GM18508 (cell line): ENCODE measurements at regions not wholly inside any gene's neighbourhood (a gene's known extent, or its start where the extent isn't known, plus 50 kb on each side); places are given as distances from the start of the nearest gene placed in this dataset.
"Not testable (repeated sequence)": the region's sequence is repeated elsewhere in the genome, so short reads cannot be mapped to it uniquely, and the experiment has no call there.

Experiments used
- ATAC-seq: cut with Tn5 transposase; IDR thresholded peaks from one replicate; pipeline ENCODE4 v1.9.1; 2021; ENCODE audit warnings: moderate number of reproducible peaks; ENCODE audit not compliant: insufficient read depth, unreplicated experiment

DNA sequence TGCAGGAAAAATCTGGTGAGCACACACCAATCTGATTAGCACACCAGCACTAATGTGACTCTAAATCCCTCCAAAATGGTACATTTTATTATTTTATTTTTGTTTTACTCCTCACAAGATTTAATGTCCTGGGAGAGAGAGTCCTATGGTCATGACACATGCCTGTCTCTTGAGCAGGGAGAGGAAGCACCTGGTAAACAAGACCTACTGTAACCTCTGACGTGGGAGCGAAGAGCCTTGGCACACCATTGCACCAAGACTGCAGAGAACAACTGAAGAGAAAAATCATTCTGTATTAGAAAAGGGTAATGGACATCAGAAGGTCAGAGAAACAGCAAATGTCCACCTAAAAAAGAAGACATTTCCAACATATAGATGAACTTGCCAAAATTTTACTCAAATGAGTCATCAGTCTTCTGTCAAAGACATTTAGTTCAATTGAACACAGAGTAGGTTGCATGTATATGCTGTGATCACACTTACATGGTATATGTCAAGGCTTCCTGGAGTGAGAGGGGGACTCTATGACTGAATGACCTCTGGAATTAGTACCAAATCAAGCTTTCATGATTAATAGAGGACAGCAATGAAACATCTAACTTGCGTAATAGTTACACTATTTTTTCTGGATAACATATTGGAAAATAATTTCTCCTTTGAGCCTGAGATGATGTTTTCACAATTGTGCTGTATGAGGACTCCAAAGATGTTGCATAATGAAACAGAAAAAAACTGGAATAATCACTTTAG lies 186.9 kb upstream of the FLRT2 start:
- no peak for ATAC-seq

- no peak for ATAC-seq
Measured at GRCh38 chr14:85344171-85344570, 185.8 kb upstream of the FLRT2 start.

GRCh38 chr14:85344847-85345570 lies 184.9 kb upstream of the FLRT2 start:
- ATAC-seq: no peak

DNA sequence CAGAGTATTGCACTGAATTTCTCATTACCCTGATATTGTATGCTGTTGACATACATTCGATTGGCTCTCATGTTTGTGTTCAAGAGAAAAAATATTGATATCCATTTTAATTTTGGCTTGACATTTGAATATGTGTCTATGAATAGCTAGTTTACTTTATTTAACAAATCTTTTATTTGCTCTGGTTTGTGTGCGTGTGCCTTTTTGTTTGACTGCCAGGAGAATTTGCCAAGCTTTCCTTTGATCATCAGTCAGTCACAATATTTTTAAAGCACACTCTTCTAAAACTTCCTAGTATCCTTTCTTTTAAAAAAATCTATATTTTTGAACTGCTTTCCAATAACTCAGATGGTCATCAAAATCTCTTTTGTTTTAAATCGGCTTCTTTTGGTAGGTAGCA lies 179.3 kb upstream of the FLRT2 start:
- ATAC-seq: no peak

DNA sequence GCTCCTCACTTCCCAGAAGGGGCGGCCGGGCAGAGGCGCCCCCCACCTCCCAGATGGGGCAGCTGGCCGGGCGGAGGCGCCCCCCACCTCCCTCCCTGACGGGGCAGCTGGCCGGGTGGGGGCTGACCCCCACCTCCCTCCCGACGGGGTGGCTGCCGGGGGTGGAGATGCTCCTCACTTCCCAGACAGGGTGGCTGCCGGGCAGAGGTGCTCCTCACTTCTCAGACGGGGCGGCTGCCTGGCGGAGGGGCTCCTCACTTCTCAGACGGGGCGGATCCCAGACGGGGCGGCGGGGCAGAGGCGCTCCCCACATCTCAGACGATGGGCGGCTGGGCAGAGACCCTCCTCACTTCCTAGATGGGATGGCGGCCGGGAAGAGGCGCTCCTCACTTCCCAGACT lies 177.4 kb upstream of the FLRT2 start:
- not testable (repeated sequence) for ATAC-seq

- ATAC-seq: no peak
Measured at GRCh38 chr14:85357120-85357519, 172.8 kb upstream of the FLRT2 start.

DNA sequence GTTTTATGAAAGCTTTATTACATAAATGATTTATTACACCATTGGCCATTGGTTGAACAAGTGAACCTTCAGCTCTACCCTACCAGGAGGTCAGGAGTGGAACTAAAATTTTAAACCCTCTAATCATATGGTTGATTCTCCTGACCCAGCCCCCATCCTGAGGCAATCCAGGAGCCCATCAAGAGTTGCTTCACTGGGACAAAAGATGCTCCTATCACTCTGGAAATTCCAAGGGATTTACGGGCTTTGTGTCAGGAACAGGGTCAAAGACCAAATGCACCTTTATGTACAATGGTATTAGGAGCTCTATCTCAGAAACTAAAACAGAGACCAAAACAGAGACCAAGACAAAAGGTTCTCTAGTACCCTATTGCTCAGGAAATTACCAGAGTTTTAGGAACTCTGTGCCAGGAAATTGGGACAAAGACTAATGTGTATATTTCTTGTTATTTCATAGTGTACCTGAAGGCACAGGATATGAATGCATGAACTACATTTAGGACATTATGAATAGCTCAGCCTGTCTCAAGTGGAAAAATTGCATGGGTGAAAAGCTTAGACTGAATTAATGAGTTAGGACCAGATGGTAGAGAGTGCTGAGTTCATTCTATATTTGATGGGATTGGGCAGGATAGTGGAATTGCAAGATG lies 171.7 kb upstream of the FLRT2 start:
- no peak for ATAC-seq

DNA sequence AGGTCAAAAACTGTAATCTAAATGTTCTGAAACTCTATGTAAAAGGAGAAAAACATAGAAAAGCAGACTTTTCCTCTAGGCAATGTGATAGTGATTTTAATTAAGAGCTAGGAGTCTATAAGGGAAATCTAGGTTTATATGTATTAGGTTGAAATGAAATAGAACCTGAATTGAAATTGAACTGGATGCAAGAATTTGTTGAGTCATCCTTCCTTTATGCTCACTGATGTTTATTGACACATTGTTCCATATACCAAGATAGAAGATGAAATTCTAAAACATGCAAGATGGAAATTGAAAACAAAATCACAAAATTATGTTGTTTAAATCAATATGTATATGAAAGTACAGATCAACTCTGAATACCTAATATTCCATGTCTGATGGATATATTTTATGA lies 170.4 kb upstream of the FLRT2 start:
- ATAC-seq: no peak

GRCh38 chr14:85363358-85363757 lies 166.6 kb upstream of the FLRT2 start:
- no peak for ATAC-seq

DNA sequence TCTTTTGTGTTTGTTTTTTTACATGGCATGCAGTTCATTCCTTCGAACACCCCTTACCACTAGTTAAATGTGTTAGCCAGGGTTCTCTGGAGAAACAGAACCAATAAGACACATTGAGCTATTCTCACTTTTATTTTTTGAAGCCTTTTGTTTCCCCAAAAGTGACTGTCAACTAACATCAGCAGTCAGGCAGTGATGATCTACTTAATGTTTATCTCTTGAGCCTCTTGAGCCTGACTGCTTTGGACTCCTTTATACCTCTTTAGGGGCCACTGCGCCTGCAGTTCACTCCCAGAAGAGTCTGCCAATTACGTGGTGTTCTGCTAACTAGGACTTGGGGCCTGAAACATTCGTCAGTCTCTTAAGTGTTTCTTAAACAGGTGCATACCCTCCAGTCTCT lies 163.7 kb upstream of the FLRT2 start:
- ATAC-seq: no peak

DNA sequence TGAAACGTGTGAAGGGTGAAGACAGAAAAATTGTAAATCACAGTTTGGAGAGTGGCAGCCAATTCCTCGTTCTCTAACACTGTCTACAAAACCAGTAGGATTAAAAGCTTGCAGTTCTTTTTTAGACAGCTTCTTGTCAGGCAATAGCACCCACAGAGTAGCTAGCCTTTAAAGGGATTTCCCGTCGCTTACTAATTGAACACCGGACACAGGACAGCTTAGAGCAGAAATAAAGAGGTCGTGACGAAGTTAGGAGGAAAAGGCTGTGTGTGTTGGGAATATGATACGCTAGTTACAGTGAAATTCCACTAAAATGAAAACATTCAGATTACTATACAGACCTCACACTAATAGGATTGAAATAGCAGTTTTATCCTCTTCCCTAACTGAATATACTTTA lies 149.1 kb upstream of the FLRT2 start:
- no peak for ATAC-seq

- no peak for ATAC-seq
Measured at GRCh38 chr14:85382341-85382740, 147.6 kb upstream of the FLRT2 start.

DNA sequence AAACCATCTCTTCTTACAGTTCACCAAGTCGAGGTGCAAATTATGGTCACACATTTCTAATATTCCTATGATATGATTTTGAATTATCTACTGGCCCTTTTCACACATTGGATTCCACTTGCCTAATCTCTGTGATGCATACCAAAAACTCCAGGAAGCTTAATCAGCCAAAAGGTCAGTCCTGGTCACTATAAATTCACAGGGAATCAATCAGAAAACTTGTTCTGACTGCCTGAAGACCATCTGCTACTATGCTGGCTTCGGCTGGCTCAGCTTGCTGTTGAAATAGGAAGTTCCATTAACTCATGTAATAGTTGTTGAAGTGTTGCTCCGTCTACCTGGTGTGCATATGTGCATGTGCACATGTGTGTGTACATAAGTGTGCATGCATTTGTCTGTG lies 142.8 kb upstream of the FLRT2 start:
- ATAC-seq: no peak

DNA sequence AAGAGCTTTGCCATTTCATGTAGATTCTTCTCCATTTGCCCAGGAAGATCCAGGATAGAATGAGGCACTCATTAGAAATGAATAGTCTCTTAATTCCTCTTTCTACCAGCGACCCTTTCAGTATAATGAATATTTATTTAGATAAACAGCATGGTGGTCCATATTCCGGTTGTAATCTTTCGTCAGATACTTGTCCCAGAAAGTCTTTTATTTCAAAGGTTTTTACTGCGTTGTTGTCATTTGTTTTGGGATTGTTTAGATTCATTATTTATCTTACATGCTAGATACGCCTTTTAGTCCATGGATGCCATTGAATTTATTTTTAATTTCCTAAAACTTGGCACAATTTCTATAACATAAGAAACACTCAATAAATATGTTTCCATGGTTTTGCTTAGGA lies 139.7 kb upstream of the FLRT2 start:
- no peak for ATAC-seq

DNA sequence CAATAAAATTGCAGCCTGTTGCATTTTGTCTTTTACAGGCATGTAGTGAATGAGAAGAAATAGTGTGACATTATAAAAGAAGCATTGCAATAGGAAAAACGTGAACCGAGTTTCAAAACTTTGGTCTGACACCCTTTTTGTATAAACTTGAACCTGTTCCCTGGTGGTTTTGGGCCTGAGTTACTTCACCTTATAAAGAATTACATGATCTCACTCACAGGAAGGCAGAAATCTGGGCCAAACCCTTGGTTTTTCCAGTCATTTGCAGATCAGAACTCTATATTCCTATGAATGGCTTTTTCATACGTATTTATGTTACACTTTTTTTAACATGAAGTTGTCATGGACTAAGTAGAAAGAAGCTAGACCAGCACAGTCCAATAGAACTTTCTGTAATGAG lies 138.5 kb upstream of the FLRT2 start:
- ATAC-seq: no peak

- no peak for ATAC-seq
Measured at GRCh38 chr14:85391892-85392291, 138.1 kb upstream of the FLRT2 start.

DNA sequence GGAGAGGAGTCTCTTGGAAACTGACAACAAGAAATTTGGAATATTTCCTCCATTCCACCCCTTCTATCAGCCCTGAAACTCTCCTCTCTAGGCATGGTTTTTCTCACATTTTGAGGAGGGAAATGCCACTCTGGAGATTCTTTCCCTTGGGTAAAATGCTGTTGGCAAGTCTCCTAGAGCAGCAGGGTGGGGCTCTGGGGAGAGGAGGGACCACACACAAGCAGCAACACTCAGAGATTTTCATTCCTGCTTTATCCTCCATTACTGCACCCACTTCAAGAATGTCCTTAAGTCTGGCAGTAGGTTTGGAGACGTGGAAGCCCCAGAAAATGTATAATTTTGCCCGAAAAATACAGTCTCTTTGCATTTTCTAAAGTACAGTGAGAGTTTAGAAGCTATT lies 130.8 kb upstream of the FLRT2 start:
- ATAC-seq: no peak

DNA sequence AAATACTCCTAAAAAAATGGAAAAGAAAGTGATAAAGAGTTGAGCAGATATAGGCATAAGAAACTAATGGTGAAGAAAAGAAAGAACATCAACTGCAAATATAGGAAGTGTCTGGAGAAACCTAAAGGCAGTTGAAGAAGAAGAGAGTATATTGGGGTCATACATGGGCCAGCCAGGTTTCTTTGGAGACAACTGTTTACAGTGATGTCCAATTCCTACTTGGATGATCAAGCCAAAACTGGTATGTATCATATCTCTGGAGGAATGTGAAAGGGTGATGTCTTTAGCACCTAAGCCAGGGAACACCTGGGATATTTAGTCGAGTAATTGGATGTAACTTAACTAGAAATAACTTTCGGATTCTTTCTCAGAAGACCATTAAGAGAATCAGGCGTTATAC lies 129.3 kb upstream of the FLRT2 start:
- ATAC-seq: no peak

DNA sequence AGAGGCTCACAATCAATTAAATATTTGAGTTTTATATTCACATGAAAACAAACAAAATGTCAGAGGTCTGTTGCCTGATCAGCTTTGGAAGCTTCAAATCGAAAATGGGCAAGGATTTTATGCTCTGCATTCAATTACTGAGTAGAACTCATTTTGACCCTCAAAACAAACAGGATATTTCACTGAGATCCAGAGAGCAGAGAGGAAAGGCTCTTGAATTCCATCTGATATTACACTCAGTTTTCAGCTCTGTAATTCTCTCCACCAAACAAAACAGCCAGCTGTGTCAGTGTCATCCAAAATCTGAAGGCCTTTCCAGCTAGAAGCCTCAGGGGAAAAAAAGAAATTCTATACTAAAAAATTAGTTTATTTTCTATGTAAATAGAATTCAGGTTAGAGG lies 128.6 kb upstream of the FLRT2 start:
- ATAC-seq: no peak

DNA sequence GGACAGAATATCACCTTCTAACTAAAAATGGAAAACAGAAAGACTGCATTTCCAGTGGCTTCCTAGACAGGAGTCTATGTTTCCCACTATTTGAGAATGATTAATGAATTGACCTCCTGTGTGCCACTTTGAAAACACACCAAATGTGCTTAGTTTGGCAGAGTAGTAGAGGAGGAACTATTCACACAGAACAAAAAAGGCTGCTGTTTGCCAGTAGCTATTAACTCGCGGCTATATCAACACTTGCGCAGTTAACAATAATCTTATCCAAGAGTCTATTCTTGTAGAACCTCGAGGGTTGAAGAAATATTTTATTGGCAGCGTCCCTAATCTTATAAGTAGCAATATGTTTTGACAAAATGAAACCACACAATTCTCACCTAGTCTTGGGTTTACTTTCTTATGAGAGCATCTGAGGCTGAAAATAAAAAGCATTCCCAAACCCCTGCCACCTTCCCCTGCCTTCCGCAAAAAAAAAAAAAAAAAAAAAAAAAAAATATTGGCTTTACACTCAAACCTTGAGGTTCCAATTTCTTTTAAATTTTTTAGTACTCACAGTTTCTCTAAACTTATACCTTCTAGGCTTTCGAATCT lies 127.3 kb upstream of the FLRT2 start:
- ATAC-seq: no peak
